Fibroblast of lung (primary cell): ENCODE measurements at regions not wholly inside any gene's neighbourhood (a gene's known extent, or its start where the extent isn't known, plus 50 kb on each side); places are given as distances from the start of the nearest gene placed in this dataset.

ENCODE experiments used
- DNase-seq, 2 donors: peaks; one replicate each; pipeline versions ENCODE4 v3.0.0 to v3.0.0-alpha.2; 2010; ENCODE audit warnings: low read depth in 2 of 2
- H2AFZ ChIP-seq: 2 replicates; pipeline ENCODE4 v1.5.1; 2012; ENCODE audit warnings: low read length, control low read depth, inconsistent platforms
- H3K27ac ChIP-seq: 2 replicates; pipeline ENCODE4 v1.5.1; 2011; ENCODE audit warnings: low read length, control low read depth; ENCODE audit not compliant: insufficient read depth
- H3K27me3 ChIP-seq: 2 replicates; pipeline ENCODE4 v1.5.1; 2011; ENCODE audit warnings: mild to moderate bottlenecking, low read length; ENCODE audit not compliant: control insufficient read depth, insufficient read depth
- H3K36me3 ChIP-seq: 2 replicates; pipeline ENCODE4 v1.5.1; 2011; ENCODE audit warnings: low read length; ENCODE audit not compliant: control insufficient read depth, insufficient read depth
- H3K4me1 ChIP-seq: 2 replicates; pipeline ENCODE4 v1.5.1; 2011; ENCODE audit warnings: low read length; ENCODE audit not compliant: control insufficient read depth, insufficient read depth; ENCODE audit errors: extremely low read depth
- H3K4me2 ChIP-seq: 2 replicates; pipeline ENCODE4 v1.5.1; 2011; ENCODE audit warnings: low read length, control low read depth; ENCODE audit not compliant: insufficient read depth; ENCODE audit errors: extremely low read depth
- H3K4me3 ChIP-seq, 4 experiments: fragments of 200-600 bp in 1 of 4; sonication (generic) in 1 of 4; replicated peaks in 1 of 4; 2 replicates each; pipeline ENCODE4 v1.5.1; 2011 to 2016; ENCODE audit warnings: low read length in 4 of 4, low read depth in 3 of 4, mild to moderate bottlenecking in 3 of 4, control low read depth in 2 of 4, inconsistent platforms in 1 of 4, mixed read lengths in 1 of 4; ENCODE audit not compliant: insufficient read depth in 1 of 4; ENCODE audit errors: control extremely low read depth in 1 of 4
- H3K79me2 ChIP-seq: 2 replicates; pipeline ENCODE4 v1.5.1; 2012; ENCODE audit warnings: mild to moderate bottlenecking, low read length, inconsistent platforms; ENCODE audit not compliant: control insufficient read depth, insufficient read depth
- H3K9ac ChIP-seq: 2 replicates; pipeline ENCODE4 v1.5.1; 2011; ENCODE audit warnings: mild to moderate bottlenecking, low read length, control low read depth; ENCODE audit not compliant: insufficient read depth
- H3K9me3 ChIP-seq: 2 replicates; pipeline ENCODE4 v1.5.1; 2012; ENCODE audit warnings: low read depth, low read length; ENCODE audit not compliant: control insufficient read depth, insufficient read depth
- H4K20me1 ChIP-seq: 2 replicates; pipeline ENCODE4 v1.5.1; 2011; ENCODE audit warnings: low read length; ENCODE audit not compliant: control insufficient read depth, insufficient read depth; ENCODE audit errors: extremely low read depth
- EZH2 ChIP-seq: IDR thresholded peaks from 2 replicates; pipeline ENCODE4 v1.5.1; 2012; ENCODE audit warnings: low read length, control low read depth, mild to moderate bottlenecking; ENCODE audit errors: missing control alignments
- TF ChIP-seq, protein P1 (sequence below), 2 donors: IDR thresholded peaks in 1 of 2; conservative IDR thresholded peaks in 1 of 2; 1 replicate in 1 of 2; 2 replicates in 1 of 2; pipeline ENCODE4 v1.5.1; 2011 to 2012; ENCODE audit warnings: low read length in 2 of 2, control low read depth in 1 of 2, inconsistent platforms in 1 of 2, low read depth in 1 of 2, mild to moderate bottlenecking in 1 of 2

GRCh38 chr2:5803547-5803946, 111.4 kb downstream of the SOX11 start:
- Histone ChIP-seq H3K4me1 (no peaks in the 10 kb centered on the region), H3K27me3 (no peaks in the 10 kb centered on the region), H3K36me3 (no peaks in the 10 kb centered on the region), H3K9ac (no peak overlapping the region), H3K4me2 (no peak overlapping the region), H3K27ac (no peak overlapping the region), H3K79me2 (no peaks in the 10 kb centered on the region), H3K4me3 (no peak overlapping the region), H3K9me3 (no peaks in the 10 kb centered on the region), H2AFZ (no peak overlapping the region), H4K20me1 (no peaks in the 10 kb centered on the region)
- TF ChIP-seq, protein P1, sequence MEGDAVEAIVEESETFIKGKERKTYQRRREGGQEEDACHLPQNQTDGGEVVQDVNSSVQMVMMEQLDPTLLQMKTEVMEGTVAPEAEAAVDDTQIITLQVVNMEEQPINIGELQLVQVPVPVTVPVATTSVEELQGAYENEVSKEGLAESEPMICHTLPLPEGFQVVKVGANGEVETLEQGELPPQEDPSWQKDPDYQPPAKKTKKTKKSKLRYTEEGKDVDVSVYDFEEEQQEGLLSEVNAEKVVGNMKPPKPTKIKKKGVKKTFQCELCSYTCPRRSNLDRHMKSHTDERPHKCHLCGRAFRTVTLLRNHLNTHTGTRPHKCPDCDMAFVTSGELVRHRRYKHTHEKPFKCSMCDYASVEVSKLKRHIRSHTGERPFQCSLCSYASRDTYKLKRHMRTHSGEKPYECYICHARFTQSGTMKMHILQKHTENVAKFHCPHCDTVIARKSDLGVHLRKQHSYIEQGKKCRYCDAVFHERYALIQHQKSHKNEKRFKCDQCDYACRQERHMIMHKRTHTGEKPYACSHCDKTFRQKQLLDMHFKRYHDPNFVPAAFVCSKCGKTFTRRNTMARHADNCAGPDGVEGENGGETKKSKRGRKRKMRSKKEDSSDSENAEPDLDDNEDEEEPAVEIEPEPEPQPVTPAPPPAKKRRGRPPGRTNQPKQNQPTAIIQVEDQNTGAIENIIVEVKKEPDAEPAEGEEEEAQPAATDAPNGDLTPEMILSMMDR (conservative IDR thresholded peaks at IDR 0.05 in 1 of 2, IDR thresholded peaks at IDR 0.05 in 1 of 2; ENCODE audit: low read depth in 1 of 2, low read length in 2 of 2): no peak
- TF ChIP-seq EZH2: no peak
- peak; percentile 26 to 86 for DNase-seq

GRCh38 chr2:5818961-5819600, 126.9 kb downstream of the SOX11 start:
- peak; percentile 6 to 59 for DNase-seq
- Histone ChIP-seq H3K27me3 (no peaks in the 10 kb centered on the region), H3K27ac (no peak overlapping the region), H3K79me2 (no peaks in the 10 kb centered on the region), H4K20me1 (no peaks in the 10 kb centered on the region), H3K9ac (no peak overlapping the region), H3K4me3 (no peak overlapping the region), H2AFZ (no peak overlapping the region), H3K4me1 (no peaks in the 10 kb centered on the region), H3K36me3 (no peaks in the 10 kb centered on the region), H3K4me2 (no peak overlapping the region), H3K9me3 (no peaks in the 10 kb centered on the region)
- TF ChIP-seq, protein P1 (conservative IDR thresholded peaks at IDR 0.05 in 1 of 2, IDR thresholded peaks at IDR 0.05 in 1 of 2; ENCODE audit: low read depth in 1 of 2, low read length in 2 of 2): no peak
- no peak for TF ChIP-seq EZH2

GRCh38 chr2:5824126-5824525, 131.9 kb downstream of the SOX11 start:
- DNase-seq: peak in 1 of 2 donors; percentile 49
- H2AFZ ChIP-seq: no peak overlapping the region
- H3K36me3 ChIP-seq: no peaks in the 10 kb centered on the region
- H4K20me1 ChIP-seq: no peaks in the 10 kb centered on the region
- H3K27me3 ChIP-seq: no peaks in the 10 kb centered on the region
- no peak overlapping the region for H3K9ac ChIP-seq
- no peak for TF ChIP-seq EZH2
- TF ChIP-seq, protein P1 (conservative IDR thresholded peaks at IDR 0.05 in 1 of 2, IDR thresholded peaks at IDR 0.05 in 1 of 2; ENCODE audit: low read depth in 1 of 2, low read length in 2 of 2): no peak
- H3K4me2 ChIP-seq: no peak overlapping the region
- H3K9me3 ChIP-seq: no peaks in the 10 kb centered on the region
- no peak overlapping the region for H3K4me3 ChIP-seq
- no peaks in the 10 kb centered on the region for H3K4me1 ChIP-seq
- H3K27ac ChIP-seq: no peak overlapping the region
- no peaks in the 10 kb centered on the region for H3K79me2 ChIP-seq
